DMS153 treated with DMSO at 0.1 percent for 48 hours (cell line): ENCODE measurements at regions not wholly inside any gene's neighbourhood (a gene's known extent, or its start where the extent isn't known, plus 50 kb on each side); places are given as distances from the start of the nearest gene placed in this dataset.

Experiments
- DNase-seq: peaks from one replicate; lab custom pipeline; 2025; ENCODE audit not compliant: unreplicated experiment; lab: John Stamatoyannopoulos, UW

GRCh38 chr2:144715992-144716391, 196.1 kb upstream of the ZEB2 start:
- no peak for DNase-seq

- no peak for DNase-seq
Measured at GRCh38 chr2:144713410-144713809, 193.5 kb upstream of the ZEB2 start.

GRCh38 chr2:144712550-144712940, 192.6 kb upstream of the ZEB2 start:
- DNase-seq: no peak

- no peak for DNase-seq
Measured at GRCh38 chr2:144711630-144712549, 192.0 kb upstream of the ZEB2 start.

GRCh38 chr2:144711084-144711483, 191.2 kb upstream of the ZEB2 start:
- no peak for DNase-seq

- no peak for DNase-seq
Measured at GRCh38 chr2:144708626-144709025, 188.7 kb upstream of the ZEB2 start.

GRCh38 chr2:144707736-144708326, 187.9 kb upstream of the ZEB2 start:
- no peak for DNase-seq

- no peak for DNase-seq
Measured at GRCh38 chr2:144706647-144707046, 186.7 kb upstream of the ZEB2 start.

- DNase-seq: no peak
Measured at GRCh38 chr2:144705328-144706245, 185.7 kb upstream of the ZEB2 start.

GRCh38 chr2:144704709-144705095, 184.8 kb upstream of the ZEB2 start:
- no peak for DNase-seq

GRCh38 chr2:144703852-144704708, 184.2 kb upstream of the ZEB2 start:
- DNase-seq: no peak

- no peak for DNase-seq
Measured at GRCh38 chr2:144702051-144702450, 182.1 kb upstream of the ZEB2 start.

- DNase-seq: no peak
Measured at GRCh38 chr2:144701259-144701658, 181.3 kb upstream of the ZEB2 start.

- no peak for DNase-seq
Measured at GRCh38 chr2:144698156-144698555, 178.2 kb upstream of the ZEB2 start.

- DNase-seq: no peak
Measured at GRCh38 chr2:144695657-144696056, 175.7 kb upstream of the ZEB2 start.

GRCh38 chr2:144694456-144694855, 174.5 kb upstream of the ZEB2 start:
- no peak for DNase-seq

- DNase-seq: no peak
Measured at GRCh38 chr2:144693179-144693578, 173.3 kb upstream of the ZEB2 start.

- no peak for DNase-seq
Measured at GRCh38 chr2:144692661-144693060, 172.7 kb upstream of the ZEB2 start.

GRCh38 chr2:144690771-144691170, 170.9 kb upstream of the ZEB2 start:
- DNase-seq: no peak

- no peak for DNase-seq
Measured at GRCh38 chr2:144686518-144687215, 166.7 kb upstream of the ZEB2 start.
